HG03354 (cell line): ENCODE measurements at regions not wholly inside any gene's neighbourhood (a gene's known extent, or its start where the extent isn't known, plus 50 kb on each side); places are given as distances from the start of the nearest gene placed in this dataset.

Experiments used
- ATAC-seq: cut with Tn5 transposase; IDR thresholded peaks from one replicate; pipeline ENCODE4 v1.9.1; 2021; ENCODE audit warnings: mild to moderate bottlenecking; ENCODE audit not compliant: unreplicated experiment, poor library complexity, severe bottlenecking

DNA sequence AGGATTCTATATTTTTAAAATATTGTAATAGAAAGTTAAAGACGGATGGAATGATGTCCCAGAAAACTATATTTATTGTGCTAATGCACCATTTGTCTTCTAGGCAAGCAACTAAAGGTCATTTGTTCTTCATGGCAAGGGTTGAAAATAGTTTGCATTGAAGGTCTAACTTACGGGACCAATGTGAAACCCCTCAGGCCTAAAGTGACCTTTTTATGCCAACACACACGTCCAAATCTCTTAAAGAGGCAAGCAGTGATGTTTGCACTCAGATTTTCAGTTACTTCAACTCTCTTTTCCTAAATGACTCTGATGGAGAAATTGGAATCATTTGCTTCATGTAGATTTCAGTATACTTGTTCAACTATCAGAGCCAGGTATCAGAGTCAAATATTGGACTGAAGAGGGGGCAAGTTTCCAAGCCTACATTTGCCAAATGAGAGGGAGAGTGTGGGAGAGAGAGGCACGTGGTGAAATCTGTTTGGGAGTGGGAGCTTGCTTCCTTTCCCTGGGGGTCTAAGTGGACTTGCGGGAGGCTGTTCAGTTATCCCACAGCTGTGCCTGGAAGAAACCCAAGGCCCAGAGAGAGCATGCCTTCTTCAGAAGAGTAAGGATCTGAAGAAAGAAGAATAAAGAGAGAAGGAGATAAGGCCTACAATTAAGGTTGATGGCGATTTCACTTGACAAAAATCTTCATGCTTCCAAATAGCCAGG, 459.8 kb downstream of the BCAT1 start:
- no peak for ATAC-seq

DNA sequence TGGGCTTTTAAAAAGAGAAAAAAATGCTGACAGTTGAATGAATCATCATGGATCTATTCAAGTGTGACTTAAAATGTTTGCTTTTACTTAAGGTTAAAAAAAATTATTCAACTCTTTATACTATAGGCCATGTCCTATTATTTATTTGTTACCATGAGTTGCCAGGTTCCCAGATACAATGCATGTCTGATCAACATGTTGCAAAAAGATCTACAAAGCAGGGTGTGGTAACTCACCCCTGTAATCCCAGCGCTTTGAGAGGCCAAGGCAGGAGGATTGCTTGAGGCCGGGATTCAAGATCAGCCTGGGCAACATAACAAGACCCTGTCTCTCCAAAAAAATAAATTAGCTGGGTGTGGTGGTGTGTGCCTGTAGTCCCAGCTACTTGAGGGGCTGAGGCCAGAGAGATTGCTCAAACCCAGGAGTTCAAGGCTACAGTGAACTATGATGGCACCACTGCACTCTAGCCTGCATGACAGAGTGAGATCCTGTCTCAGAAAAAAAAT, 460.8 kb downstream of the BCAT1 start:
- ATAC-seq = no peak

GRCh38 chr12:24487606-24488005, 461.3 kb downstream of the BCAT1 start:
- no peak for ATAC-seq

DNA sequence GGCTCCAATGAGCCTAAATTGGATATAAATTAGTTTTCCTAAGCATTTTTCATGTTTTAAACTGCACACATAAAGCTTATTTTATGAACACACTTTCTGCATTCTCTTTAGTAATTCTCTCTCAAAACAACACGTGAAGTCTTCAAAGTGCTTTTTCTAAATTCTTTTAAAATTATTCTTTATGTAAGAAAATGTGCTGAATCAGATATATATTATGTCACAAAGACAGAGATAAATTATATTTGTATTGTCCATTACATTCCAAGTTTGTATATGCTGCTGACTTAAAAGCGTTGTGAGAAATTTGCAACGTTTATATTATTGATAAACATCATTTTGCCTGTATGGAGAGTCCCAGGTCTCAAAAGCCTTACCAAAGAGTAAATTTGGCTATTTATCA, 465.2 kb downstream of the BCAT1 start:
- no peak for ATAC-seq

- no peak for ATAC-seq
Measured at GRCh38 chr12:24482882-24483604, 465.9 kb downstream of the BCAT1 start.

- no peak for ATAC-seq
Measured at GRCh38 chr12:24482044-24482443, 466.9 kb downstream of the BCAT1 start.

- ATAC-seq = no peak
Measured at GRCh38 chr12:24480766-24481449, 468.0 kb downstream of the BCAT1 start.

- ATAC-seq = no peak
Measured at GRCh38 chr12:24479131-24479530, 469.8 kb downstream of the BCAT1 start.

DNA sequence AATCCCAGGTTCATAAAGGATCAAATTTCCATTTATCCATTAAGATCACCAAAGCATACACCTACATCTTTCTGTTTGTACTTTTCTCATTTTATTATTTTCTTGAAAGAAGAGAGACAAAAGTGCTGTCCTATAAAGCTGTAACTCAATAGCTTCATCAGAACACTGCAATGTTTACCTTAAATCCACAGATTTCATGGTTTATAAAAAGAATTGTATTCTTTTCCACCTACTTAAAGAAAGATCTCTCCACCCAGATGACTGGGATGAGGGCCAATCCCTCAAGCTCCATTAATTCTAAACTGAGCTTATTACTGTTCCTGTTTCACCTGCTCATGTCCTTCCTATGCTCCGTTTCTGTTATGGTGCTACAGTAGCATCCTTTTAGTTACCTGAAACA, 470.6 kb downstream of the BCAT1 start:
- ATAC-seq = no peak

DNA sequence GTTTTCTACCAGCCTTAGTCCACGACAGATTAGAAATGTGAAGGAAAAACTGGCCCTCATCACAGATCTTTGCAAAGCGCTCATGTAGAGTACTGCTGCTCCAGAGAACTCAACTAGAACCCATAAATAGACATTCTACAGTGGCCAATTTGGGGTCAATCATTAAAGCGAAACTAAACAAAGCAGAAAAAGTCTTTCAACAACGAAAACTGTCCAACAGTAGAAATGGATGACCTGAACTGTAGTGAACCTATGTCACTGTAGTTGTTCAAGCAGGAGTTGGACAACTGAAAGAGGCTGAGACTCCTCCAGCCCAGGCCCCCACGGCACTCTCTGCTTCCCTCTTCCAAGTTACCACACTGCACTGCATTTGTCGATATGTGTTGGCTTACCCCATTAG, 472.6 kb downstream of the BCAT1 start:
- no peak for ATAC-seq

- no peak for ATAC-seq
Measured at GRCh38 chr12:24475337-24475736, 473.6 kb downstream of the BCAT1 start.

DNA sequence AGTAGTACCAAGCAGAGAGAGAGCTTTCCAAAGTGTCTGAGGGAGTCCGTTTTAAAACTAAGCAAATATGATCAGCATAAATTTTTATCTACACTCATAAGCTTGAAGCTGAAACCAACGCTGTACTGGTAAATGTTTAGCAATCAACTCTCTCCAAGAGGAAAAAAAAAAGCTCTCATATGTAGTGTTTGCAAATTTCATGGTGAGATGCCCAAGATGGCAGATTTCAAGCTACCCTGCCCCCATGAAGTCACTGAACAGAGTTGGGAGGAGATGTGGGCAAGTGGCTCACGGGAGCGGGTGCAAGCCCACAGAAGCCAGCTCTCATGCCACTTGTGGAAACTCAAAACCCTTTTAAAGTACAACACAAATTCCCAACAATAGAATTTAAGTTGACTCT, 475.8 kb downstream of the BCAT1 start:
- ATAC-seq = no peak

DNA sequence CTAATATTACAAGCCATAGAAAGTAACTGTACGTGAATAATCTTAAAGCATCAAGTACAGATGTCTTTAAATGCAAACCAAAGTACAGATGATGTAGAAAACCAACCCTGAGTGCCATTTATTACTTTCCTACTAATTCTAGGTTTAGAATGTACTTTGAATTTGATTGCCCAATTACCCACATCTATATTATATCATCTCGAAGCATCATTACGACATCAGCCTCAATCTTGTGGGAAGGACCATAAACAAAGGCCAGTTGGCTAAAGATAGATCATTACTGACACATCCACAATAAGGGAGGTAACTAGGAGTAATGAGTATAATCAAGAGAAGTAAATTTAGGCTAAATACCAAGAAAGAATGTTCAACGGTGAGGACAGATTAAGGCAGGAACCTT, 478.9 kb downstream of the BCAT1 start:
- ATAC-seq = no peak

- no peak for ATAC-seq
Measured at GRCh38 chr12:24469089-24469488, 479.8 kb downstream of the BCAT1 start.

GRCh38 chr12:24467226-24467625, 481.7 kb downstream of the BCAT1 start:
- no peak for ATAC-seq

GRCh38 chr12:24463375-24463774, 485.5 kb downstream of the BCAT1 start:
- ATAC-seq = no peak

GRCh38 chr12:24462946-24463345, 486.0 kb downstream of the BCAT1 start:
- ATAC-seq = no peak

DNA sequence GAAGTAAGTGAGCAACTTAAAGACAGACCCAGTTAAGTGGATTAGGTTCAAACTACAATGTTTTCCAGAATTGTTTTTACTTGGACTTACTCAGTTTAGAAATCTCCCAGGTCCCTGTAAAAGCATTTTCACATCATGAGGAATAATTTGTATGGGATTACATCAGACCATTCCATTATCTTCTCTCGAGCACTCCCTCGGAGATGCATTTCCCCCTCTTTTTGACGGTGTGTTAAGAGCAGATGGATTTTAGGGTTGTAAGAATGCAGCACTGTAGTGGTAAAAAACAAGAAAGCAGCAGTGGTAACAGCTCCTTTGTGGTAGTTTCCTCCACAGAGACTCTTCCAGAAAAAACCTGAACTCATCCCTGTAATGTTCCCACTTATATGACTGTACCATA, 488.4 kb downstream of the BCAT1 start:
- no peak for ATAC-seq

DNA sequence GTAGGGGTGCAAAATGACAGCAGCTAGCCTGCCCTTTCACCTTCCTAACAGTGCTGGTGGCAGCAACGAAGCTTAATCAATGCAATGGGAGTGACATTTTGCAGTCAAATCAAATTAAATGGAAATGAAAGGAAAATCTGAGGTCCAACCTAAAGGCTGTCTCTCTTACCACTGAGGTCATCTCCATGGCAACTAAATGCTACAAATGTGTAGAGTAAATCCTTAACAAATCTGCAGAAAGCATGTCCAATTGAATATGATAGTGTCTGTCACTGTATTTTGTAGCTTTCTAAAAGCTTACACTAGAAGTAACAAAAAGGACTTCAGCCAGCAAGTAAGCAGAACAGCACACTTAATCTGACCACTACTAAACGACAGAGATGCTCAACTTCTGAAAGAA, 488.8 kb downstream of the BCAT1 start:
- ATAC-seq = no peak

DNA sequence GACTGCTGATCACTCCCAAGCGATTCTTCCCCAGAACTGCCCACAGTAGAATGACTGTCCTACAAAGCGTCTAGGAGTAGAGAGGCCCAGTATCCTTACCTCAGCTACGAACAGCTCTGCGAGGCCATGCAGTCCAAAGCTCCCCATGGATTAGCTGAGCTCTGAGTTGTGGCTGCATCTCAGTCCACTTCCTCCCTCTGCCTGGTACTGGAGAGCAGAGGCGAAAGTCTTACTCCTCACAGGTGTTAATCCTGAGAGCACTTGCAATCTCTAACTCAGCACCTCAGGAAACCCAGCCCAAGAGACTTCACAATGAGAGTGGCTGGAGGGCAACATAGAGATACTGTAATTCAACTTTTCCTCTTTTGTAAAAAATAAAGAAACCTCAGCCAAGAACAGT, 493.1 kb downstream of the BCAT1 start:
- no peak for ATAC-seq

GRCh38 chr12:24447678-24448077, 498.2 kb upstream of the SOX5 start:
- ATAC-seq = no peak
